ENCODE measurements at regions not wholly inside any gene's neighbourhood (a gene's known extent, or its start where the extent isn't known, plus 50 kb on each side); places are given as distances from the start of the nearest gene placed in this dataset.

DNA sequence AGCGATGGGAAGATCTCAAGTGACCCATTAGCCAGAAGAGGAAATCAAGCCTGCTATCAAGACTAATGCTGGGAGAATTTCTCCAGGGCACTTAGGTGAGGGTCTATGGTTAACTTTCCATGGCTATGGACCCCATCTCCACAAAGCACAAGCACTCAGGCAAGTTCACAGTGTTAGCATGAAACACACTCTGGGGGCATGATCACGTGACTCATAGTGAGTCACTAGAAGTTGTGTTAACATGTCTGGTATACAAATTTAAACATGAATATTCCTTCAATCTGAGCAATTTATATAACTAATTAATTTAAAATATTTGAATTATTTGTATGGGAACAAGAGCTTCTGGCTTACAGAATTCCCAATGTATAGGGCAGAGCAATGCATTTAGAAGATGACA lies 131.8 kb downstream of the FAM204A start:
- H3K36me3 ChIP-seq (replicated peaks in 1 of 2; ENCODE audit: control insufficient read depth in 1 of 2, insufficient read depth in 2 of 2, low read length in 1 of 2) = no peaks in the 10 kb centered on the region
- no peak overlapping the region for H2AFZ ChIP-seq (ENCODE audit: low read depth)
- H3K79me2 ChIP-seq (ENCODE audit: insufficient read depth) = no peaks in the 10 kb centered on the region
- no peaks in the 10 kb centered on the region for H3K27me3 ChIP-seq (ENCODE audit: insufficient read depth)
- POLR2A ChIA-PET = no interaction called here
- no peaks in the 10 kb centered on the region for H3K9me2 ChIP-seq
- CTCF ChIA-PET = interaction anchor here (1.7 kb wide), 1 partner anchor 31 kb away, joined by 4 read pairs; no protein-coding TSS in a partner anchor
- no peak overlapping the region for H3K9ac ChIP-seq
- no peaks in the 10 kb centered on the region for H3K9me3 ChIP-seq
- no peak overlapping the region for H3K27ac ChIP-seq (ENCODE audit: low read depth in 2 of 2, low read length in 1 of 2)
- no peak for DNase-seq
- 38% methylated on average over 2 of the region's 2 CpGs for WGBS (ENCODE audit: low lambda C conversion rate)
- no peaks in the 10 kb centered on the region for H3F3A ChIP-seq (replicated peaks; ENCODE audit: insufficient read depth)
- H3K4me3 ChIP-seq (ENCODE audit: low read depth in 2 of 2, low read length in 1 of 2) = no peak overlapping the region
- no peaks in the 10 kb centered on the region; a peak in 1 of 4 replicates for H3K4me1 ChIP-seq (ENCODE audit: control insufficient read depth in 1 of 2, insufficient read depth in 2 of 2, low read depth in 1 of 2, low read length in 1 of 2)
- no peak overlapping the region for H3K4me2 ChIP-seq
- TF ChIP-seq RAD21 (IDR thresholded peaks at IDR 0.05; ENCODE audit: low read length) = no peak
- TF ChIP-seq, protein P1, sequence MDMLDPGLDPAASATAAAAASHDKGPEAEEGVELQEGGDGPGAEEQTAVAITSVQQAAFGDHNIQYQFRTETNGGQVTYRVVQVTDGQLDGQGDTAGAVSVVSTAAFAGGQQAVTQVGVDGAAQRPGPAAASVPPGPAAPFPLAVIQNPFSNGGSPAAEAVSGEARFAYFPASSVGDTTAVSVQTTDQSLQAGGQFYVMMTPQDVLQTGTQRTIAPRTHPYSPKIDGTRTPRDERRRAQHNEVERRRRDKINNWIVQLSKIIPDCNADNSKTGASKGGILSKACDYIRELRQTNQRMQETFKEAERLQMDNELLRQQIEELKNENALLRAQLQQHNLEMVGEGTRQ (IDR thresholded peaks at IDR 0.05; ENCODE audit: borderline replicate concordance, low read depth, low read length) = no peak
- no peak for TF ChIP-seq GATA2 (CRISPR knock-in tag; IDR thresholded peaks at IDR 0.05)
- no peak for TF ChIP-seq RXRA (IDR thresholded peaks at IDR 0.05; ENCODE audit: borderline replicate concordance, low read depth)
- no peak for TF ChIP-seq TCF12 (IDR thresholded peaks at IDR 0.05)
- TF ChIP-seq CHD2 (IDR thresholded peaks at IDR 0.05; ENCODE audit: low read length, partially characterized antibody) = no peak
- no peak for TF ChIP-seq SIN3A (IDR thresholded peaks at IDR 0.05; ENCODE audit: borderline replicate concordance, low read depth, low read length)
- TF ChIP-seq, protein P2, sequence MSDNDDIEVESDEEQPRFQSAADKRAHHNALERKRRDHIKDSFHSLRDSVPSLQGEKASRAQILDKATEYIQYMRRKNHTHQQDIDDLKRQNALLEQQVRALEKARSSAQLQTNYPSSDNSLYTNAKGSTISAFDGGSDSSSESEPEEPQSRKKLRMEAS (IDR thresholded peaks at IDR 0.05; ENCODE audit: low read depth) = no peak
- no peak for TF ChIP-seq TAF1 (IDR thresholded peaks at IDR 0.05; ENCODE audit: borderline replicate concordance, low read depth, low read length)
- no peak for TF ChIP-seq SMC3 (IDR thresholded peaks at IDR 0.05; ENCODE audit: low read depth, low read length)
- TF ChIP-seq, protein P3, sequence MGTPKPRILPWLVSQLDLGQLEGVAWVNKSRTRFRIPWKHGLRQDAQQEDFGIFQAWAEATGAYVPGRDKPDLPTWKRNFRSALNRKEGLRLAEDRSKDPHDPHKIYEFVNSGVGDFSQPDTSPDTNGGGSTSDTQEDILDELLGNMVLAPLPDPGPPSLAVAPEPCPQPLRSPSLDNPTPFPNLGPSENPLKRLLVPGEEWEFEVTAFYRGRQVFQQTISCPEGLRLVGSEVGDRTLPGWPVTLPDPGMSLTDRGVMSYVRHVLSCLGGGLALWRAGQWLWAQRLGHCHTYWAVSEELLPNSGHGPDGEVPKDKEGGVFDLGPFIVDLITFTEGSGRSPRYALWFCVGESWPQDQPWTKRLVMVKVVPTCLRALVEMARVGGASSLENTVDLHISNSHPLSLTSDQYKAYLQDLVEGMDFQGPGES (IDR thresholded peaks at IDR 0.05; ENCODE audit: low read depth, low read length) = no peak
- TF ChIP-seq, protein P4, sequence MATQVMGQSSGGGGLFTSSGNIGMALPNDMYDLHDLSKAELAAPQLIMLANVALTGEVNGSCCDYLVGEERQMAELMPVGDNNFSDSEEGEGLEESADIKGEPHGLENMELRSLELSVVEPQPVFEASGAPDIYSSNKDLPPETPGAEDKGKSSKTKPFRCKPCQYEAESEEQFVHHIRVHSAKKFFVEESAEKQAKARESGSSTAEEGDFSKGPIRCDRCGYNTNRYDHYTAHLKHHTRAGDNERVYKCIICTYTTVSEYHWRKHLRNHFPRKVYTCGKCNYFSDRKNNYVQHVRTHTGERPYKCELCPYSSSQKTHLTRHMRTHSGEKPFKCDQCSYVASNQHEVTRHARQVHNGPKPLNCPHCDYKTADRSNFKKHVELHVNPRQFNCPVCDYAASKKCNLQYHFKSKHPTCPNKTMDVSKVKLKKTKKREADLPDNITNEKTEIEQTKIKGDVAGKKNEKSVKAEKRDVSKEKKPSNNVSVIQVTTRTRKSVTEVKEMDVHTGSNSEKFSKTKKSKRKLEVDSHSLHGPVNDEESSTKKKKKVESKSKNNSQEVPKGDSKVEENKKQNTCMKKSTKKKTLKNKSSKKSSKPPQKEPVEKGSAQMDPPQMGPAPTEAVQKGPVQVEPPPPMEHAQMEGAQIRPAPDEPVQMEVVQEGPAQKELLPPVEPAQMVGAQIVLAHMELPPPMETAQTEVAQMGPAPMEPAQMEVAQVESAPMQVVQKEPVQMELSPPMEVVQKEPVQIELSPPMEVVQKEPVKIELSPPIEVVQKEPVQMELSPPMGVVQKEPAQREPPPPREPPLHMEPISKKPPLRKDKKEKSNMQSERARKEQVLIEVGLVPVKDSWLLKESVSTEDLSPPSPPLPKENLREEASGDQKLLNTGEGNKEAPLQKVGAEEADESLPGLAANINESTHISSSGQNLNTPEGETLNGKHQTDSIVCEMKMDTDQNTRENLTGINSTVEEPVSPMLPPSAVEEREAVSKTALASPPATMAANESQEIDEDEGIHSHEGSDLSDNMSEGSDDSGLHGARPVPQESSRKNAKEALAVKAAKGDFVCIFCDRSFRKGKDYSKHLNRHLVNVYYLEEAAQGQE (IDR thresholded peaks at IDR 0.05; ENCODE audit: low read depth, low read length) = no peak
- no peak for TF ChIP-seq RCOR1 (IDR thresholded peaks at IDR 0.05; ENCODE audit: low read length)
- no peaks in the 10 kb centered on the region for H4K20me1 ChIP-seq (ENCODE audit: insufficient read depth)

All from SK-N-SH (cell line).